Fibroblast of lung (primary cell): ENCODE measurements at regions not wholly inside any gene's neighbourhood (a gene's known extent, or its start where the extent isn't known, plus 50 kb on each side); places are given as distances from the start of the nearest gene placed in this dataset.

Experiments
- CTCF ChIP-seq, 2 donors: IDR thresholded peaks in 1 of 2; conservative IDR thresholded peaks in 1 of 2; 1 replicate in 1 of 2; 2 replicates in 1 of 2; pipeline ENCODE4 v1.5.1; 2011 to 2012; ENCODE audit warnings: low read length in 2 of 2, control low read depth in 1 of 2, inconsistent platforms in 1 of 2, low read depth in 1 of 2, mild to moderate bottlenecking in 1 of 2
- EZH2 ChIP-seq: IDR thresholded peaks from 2 replicates; pipeline ENCODE4 v1.5.1; 2012; ENCODE audit warnings: low read length, control low read depth, mild to moderate bottlenecking; ENCODE audit errors: missing control alignments

GRCh38 chr4:75179510-75179909 is 246.6 kb downstream of the PARM1 start:
- no peak for TF ChIP-seq CTCF (conservative IDR thresholded peaks at IDR 0.05 in 1 of 2, IDR thresholded peaks at IDR 0.05 in 1 of 2; ENCODE audit: low read depth in 1 of 2, low read length in 2 of 2)
- no peak for TF ChIP-seq EZH2
